ENCODE measurements at regions not wholly inside any gene's neighbourhood (a gene's known extent, or its start where the extent isn't known, plus 50 kb on each side); places are given as distances from the start of the nearest gene placed in this dataset.

GRCh38 chr16:76162046-76162445, 115.2 kb upstream of the CNTNAP4 start:
- ATAC-seq (no peak), DNase-seq (ENCODE audit: low spot score) (no peak)

- no peak for DNase-seq (ENCODE audit: low spot score)
- ATAC-seq, result no peak
These were observed 112.1 kb upstream of the CNTNAP4 start for GRCh38 chr16:76164970-76165558.

- ATAC-seq (no peak), DNase-seq (ENCODE audit: low spot score) (no peak)
These were observed 101.5 kb upstream of the CNTNAP4 start for GRCh38 chr16:76175718-76176117.

GRCh38 chr16:76176153-76176552, 101.0 kb upstream of the CNTNAP4 start:
- ATAC-seq (no peak), DNase-seq (ENCODE audit: low spot score) (no peak)

- no peak for ATAC-seq
- DNase-seq (ENCODE audit: low spot score), result no peak
These were observed 100.6 kb upstream of the CNTNAP4 start for GRCh38 chr16:76176616-76177015.

GRCh38 chr16:76182041-76182635, 95.1 kb upstream of the CNTNAP4 start:
- no peak for ATAC-seq

GRCh38 chr16:76183647-76184046, 93.6 kb upstream of the CNTNAP4 start:
- no peak for ATAC-seq
- DNase-seq (ENCODE audit: low spot score), result no peak

More at GRCh38 chr16:76182041-76182635, 95.1 kb upstream of the CNTNAP4 start:
- no peak for DNase-seq (ENCODE audit: low spot score)

GRCh38 chr16:76190057-76190456, 87.1 kb upstream of the CNTNAP4 start:
- ATAC-seq, result no peak

GRCh38 chr16:76190480-76190879, 86.7 kb upstream of the CNTNAP4 start:
- no peak for DNase-seq (ENCODE audit: low spot score)
- ATAC-seq, result no peak

More at GRCh38 chr16:76190057-76190456, 87.1 kb upstream of the CNTNAP4 start:
- DNase-seq (ENCODE audit: low spot score), result no peak

GRCh38 chr16:76193906-76194615, 83.1 kb upstream of the CNTNAP4 start:
- DNase-seq (ENCODE audit: low spot score) (no peak), ATAC-seq (no peak)

GRCh38 chr16:76194616-76195015, 82.6 kb upstream of the CNTNAP4 start:
- ATAC-seq, result no peak
- no peak for DNase-seq (ENCODE audit: low spot score)

GRCh38 chr16:76195056-76195455, 82.1 kb upstream of the CNTNAP4 start:
- DNase-seq (ENCODE audit: low spot score), result no peak
- no peak for ATAC-seq

- ATAC-seq, result peak; percentile 66
These were observed 81.6 kb upstream of the CNTNAP4 start for GRCh38 chr16:76195648-76196047.

GRCh38 chr16:76197900-76198299, 79.3 kb upstream of the CNTNAP4 start:
- DNase-seq (ENCODE audit: low spot score) (no peak), ATAC-seq (no peak)

More at GRCh38 chr16:76195648-76196047, 81.6 kb upstream of the CNTNAP4 start:
- no peak for DNase-seq (ENCODE audit: low spot score)

- DNase-seq (ENCODE audit: low spot score) (no peak), ATAC-seq (no peak)
These were observed 77.5 kb upstream of the CNTNAP4 start for GRCh38 chr16:76199681-76200220.

GRCh38 chr16:76201385-76201784, 75.8 kb upstream of the CNTNAP4 start:
- ATAC-seq (no peak), DNase-seq (ENCODE audit: low spot score) (no peak)

GRCh38 chr16:76204249-76204648, 73.0 kb upstream of the CNTNAP4 start:
- no peak for ATAC-seq
- no peak for DNase-seq (ENCODE audit: low spot score)

GRCh38 chr16:76207270-76207669, 69.9 kb upstream of the CNTNAP4 start:
- ATAC-seq (no peak), DNase-seq (ENCODE audit: low spot score) (no peak)

- ATAC-seq, result no peak
- no peak for DNase-seq (ENCODE audit: low spot score)
These were observed 67.0 kb upstream of the CNTNAP4 start for GRCh38 chr16:76210157-76210556.

GRCh38 chr16:76213860-76214259, 63.3 kb upstream of the CNTNAP4 start:
- ATAC-seq, result no peak

GRCh38 chr16:76214856-76215255, 62.3 kb upstream of the CNTNAP4 start:
- DNase-seq (ENCODE audit: low spot score), result no peak

More at GRCh38 chr16:76213860-76214259, 63.3 kb upstream of the CNTNAP4 start:
- no peak for DNase-seq (ENCODE audit: low spot score)

GRCh38 chr16:76222087-76222486, 55.1 kb upstream of the CNTNAP4 start:
- ATAC-seq (peak; percentile 99), DNase-seq (ENCODE audit: low spot score) (peak; percentile 59)

More at GRCh38 chr16:76214856-76215255, 62.3 kb upstream of the CNTNAP4 start:
- no peak for ATAC-seq
